HT1080 (cell line): ENCODE measurements at regions not wholly inside any gene's neighbourhood (a gene's known extent, or its start where the extent isn't known, plus 50 kb on each side); places are given as distances from the start of the nearest gene placed in this dataset. TPM values are rescaled to one million over a fixed set of nuclear protein-coding genes. Genes with fewer than 3 reads are reported as not detected.

Experiments used
- DNase-seq: peaks from one replicate; pipeline ENCODE4 v3.0.0-alpha.2; 2015; ENCODE audit warnings: low read depth
- small RNA-seq: library from RNA; depleted of rRNA; stranded (forward); fragments of <200 nt; gene quantifications from one replicate; pipeline ENCODE3, GENCODE V24; 2014

GRCh38 chr1:110765640-110766335, 91.0 kb upstream of the KCNA3 start:
- peak; percentile 4 for DNase-seq

GRCh38 chr1:110763149-110763548, 88.4 kb upstream of the KCNA3 start:
- no peak for DNase-seq

- no peak for DNase-seq
These were observed 85.6 kb upstream of the KCNA3 start for GRCh38 chr1:110760321-110760720.

GRCh38 chr1:110756506-110756905, 81.8 kb upstream of the KCNA3 start:
- no peak for DNase-seq

GRCh38 chr1:110752941-110753725, 78.4 kb upstream of the KCNA3 start:
- no peak for DNase-seq

GRCh38 chr1:110750562-110750961, 75.8 kb upstream of the KCNA3 start:
- no peak for DNase-seq

GRCh38 chr1:110749960-110750359, 75.2 kb upstream of the KCNA3 start:
- DNase-seq, result no peak

GRCh38 chr1:110746644-110747259, 72.0 kb upstream of the KCNA3 start:
- peak; percentile 11 for DNase-seq

- no peak for DNase-seq
These were observed 68.7 kb upstream of the KCNA3 start for GRCh38 chr1:110743397-110743796.

- no peak for DNase-seq
These were observed 62.3 kb upstream of the KCNA3 start for GRCh38 chr1:110736900-110737605.

- DNase-seq, result no peak
These were observed 59.5 kb upstream of the KCNA3 start for GRCh38 chr1:110734133-110734680.

- DNase-seq, result no peak
These were observed 56.8 kb upstream of the KCNA3 start for GRCh38 chr1:110731529-110731928.

- DNase-seq, result no peak
These were observed 53.8 kb upstream of the KCNA3 start for GRCh38 chr1:110728388-110729001.

GRCh38 chr1:110727246-110727645, 52.5 kb upstream of the KCNA3 start:
- no peak for DNase-seq

- DNase-seq, result no peak
These were observed 52.0 kb upstream of the KCNA3 start for GRCh38 chr1:110726755-110727154.

Small RNA genes lying in the stretch of these regions (small RNA-seq; reads per million reads assigned to genes)
- gene RF00019, result not detected
